Fibroblast of skin of scalp (primary cell): ENCODE measurements at regions not wholly inside any gene's neighbourhood (a gene's known extent, or its start where the extent isn't known, plus 50 kb on each side); places are given as distances from the start of the nearest gene placed in this dataset.
A peak's percentile ranks its signal among the peaks of the same experiment; 100 is the strongest.
"Not testable (repeated sequence)": the region's sequence is repeated elsewhere in the genome, so short reads cannot be mapped to it uniquely, and the experiment has no call there.

Experiments
- DNase-seq: peaks from one replicate; pipeline ENCODE4 v3.0.0-alpha.2; 2013

DNA sequence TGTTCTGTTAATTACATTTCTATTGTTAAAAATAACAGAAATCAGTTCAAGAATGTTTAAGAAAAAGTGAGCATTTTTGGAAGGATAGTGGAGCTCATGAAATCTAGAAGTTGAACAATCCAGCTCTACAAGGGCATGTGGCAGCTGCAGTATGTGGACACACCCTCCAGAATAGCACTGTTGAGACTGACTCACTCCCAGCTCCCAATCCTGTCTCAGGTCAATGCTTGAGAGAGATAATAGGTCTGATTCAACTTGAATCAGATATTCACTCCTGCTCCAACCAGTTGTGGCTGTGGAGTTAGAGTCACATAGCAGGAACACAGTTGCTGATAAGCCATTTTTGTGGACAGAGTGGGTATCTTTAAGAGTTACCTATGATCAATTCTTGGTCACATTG is 113.0 kb upstream of the NTF3 start:
- peak; percentile 66 for DNase-seq

DNA sequence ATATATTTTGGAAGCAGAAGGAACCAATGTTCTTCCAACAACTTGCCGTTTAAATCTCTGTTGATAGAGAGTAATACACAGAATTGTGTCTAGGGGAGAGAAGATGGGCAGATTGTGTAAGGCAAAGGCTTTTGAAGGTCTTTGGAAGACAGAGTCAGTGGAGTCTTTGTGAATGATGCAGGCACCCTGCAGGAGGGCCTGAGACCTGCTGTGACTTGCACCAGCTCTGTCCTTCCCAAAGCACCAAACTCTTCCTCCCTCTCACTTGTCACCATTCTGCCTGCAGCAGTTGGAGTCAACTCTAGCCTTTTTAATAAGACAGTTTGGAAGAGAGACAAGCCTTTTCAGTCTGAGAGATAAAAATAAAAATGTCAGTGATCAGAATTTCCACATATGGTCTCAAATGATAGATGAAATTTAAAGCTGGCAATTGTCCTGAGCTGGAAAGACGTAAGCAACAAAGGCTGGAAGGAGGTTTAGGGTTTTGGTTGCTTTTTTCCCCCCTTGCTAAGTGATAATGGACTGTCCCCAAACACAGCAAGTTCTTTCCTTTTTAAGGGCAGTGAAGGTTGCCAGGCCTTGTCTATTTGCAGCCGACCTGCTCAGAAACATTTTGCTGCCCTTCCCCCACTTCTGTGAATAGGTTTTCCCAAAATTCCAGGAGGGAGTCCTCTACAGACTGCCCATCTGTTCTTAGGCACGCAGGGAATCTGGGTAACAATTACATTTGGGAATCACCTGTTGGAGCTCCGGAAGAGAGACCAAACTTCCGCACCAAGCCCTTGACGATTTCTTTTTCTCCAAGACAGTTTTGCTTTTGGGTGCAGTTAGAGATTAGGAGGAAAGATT is 103.0 kb upstream of the NTF3 start:
- DNase-seq: no peak

DNA sequence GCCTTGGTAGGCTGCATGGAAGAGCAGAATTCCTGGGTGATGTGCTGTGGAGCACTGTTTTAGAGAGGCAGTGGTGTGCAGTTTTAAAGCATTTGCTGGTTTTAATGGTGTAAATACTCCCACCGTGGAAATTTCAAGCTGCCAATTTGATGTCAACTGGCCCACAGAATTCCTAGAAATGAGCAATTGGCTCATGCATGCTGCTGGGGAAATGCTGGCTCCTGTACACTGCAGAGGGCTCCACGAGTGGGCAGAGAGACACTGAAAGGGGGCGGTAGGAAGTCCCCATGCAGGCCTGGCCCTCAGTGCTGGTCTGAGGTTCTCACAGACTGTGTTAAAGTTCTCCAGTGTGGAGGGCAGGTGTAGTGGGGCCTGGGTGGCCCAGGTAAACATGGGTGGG is 99.4 kb upstream of the NTF3 start:
- DNase-seq: no peak

DNA sequence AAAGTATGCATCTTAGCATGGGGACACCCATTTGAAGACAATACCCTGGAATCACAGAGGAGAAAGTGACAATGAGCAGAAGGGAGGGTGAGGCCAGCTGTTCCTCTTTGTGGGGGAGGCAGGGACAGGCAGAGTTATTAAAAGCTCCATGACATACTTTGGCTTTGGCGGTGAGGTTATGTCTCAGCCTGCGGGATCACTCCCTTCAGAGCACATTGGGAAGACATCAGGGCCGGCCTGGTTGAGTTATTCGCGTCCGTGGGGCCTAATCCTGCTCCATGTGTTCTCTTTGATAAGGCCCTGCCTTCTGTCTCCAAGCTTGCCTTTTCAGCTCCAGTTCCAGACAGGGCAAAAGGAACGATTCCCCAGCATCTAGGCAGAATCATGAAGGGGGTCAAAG is 98.8 kb upstream of the NTF3 start:
- DNase-seq: no peak

DNA sequence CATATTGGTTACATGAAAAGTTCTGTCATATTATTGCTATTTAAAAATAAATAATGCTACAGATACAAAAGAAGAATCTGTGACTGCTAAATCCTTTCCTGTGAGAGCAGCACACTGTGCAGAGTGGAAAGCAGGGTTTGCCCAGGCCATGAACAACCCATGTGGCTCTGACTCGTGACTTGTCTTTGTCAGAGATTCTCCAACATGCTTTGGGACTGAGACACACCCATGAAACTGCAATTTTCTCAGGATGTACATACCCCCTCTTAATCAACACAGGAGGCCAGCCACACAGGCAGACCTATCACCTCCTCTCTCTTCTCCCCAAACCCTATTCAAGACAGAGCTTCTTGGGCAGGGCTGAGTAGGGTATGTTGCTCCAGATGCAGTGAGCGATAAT is 96.8 kb upstream of the NTF3 start:
- DNase-seq: peak; percentile 8

DNA sequence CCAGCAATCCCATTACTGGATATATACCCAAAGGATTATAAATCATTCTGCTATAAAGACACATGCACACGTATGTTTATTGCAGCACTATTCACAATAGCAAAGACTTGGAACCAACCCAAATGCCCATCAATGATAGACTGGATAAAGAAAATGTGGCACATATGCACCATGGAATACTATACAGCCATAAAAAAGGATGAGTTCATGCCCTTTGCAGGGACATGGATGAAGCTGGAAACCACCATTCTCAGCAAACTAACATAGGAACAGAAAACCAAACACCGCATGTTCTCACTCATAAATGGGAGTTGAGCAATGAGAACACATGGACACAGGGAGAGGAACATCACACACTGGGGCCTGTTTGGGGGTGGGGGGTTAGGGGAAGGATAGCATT is 90.8 kb upstream of the NTF3 start:
- DNase-seq: not testable (repeated sequence)

DNA sequence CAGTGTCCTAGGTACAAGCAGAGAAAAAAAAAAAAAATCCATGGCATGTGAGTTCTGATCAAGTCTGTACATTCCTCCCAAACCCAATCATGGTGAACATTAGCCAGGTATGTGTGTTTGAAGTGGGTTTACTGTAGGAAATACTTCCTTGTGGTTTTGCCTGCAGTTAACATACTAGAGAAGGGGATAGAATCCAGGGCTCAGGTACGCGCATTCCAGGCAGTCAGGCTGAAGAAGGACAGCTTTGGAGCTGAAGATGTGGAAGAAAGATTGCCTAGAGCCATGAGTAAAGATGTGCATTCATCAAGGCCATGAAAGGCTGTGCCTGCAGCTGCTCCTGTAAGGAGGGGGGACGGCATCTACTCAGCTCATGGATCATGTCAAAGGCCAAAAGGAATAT is 88.2 kb upstream of the NTF3 start:
- DNase-seq: no peak

DNA sequence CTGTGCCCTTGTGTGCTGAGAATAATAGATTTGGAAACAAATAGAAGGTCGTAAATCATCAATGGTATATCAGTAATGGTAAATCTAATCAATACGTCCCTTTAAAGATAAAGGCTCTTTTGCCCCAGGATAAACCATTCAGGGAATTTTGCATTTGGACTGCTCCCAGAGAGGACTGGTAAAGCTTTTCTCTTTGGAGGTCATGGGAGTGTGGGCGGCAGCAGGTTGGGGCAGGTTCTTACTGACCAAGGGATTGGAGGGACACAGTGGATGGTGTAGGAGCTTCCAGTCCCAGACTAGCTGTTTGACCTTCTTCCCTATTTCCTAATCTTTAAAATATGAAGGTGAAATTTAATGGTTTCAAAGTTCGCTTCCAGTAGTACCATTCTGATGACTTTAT is 87.8 kb upstream of the NTF3 start:
- no peak for DNase-seq

DNA sequence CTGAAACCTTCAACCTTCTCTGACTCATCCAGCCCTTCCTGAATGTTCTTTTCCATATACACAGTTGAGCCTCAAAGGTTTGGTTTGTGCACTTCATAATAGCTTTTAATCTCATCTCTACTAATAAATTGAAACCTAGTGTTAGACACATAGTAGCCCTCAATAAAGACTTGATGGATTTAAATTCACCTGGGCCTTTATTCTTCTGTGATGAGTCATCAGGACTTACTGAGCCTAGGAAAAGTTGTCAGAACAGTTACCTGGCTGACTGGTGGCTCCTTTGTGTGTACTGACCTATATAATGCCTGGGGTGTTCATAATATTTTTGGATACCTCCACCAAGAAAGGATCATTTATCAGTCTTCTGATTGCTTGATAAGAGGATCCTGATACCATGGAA is 86.4 kb upstream of the NTF3 start:
- DNase-seq: no peak

DNA sequence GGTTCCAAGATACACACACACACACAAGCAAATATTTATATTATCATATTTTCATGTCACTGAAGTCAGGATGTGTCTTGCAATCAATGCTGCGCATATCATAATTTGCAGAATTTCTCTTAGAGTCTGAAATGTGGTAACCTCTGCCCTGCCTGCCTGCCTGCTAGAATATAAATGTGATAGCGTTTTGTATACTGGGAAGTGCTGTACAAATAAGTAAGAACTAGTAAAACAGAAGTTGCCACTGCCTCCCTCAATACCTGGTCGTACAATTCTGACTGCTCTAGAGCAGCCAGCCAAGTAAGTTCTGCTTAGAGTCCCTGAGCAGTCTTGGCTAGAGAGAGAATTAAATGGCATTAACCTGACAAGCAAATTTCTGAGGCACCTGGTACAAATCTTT is 83.9 kb upstream of the NTF3 start:
- no peak for DNase-seq

DNA sequence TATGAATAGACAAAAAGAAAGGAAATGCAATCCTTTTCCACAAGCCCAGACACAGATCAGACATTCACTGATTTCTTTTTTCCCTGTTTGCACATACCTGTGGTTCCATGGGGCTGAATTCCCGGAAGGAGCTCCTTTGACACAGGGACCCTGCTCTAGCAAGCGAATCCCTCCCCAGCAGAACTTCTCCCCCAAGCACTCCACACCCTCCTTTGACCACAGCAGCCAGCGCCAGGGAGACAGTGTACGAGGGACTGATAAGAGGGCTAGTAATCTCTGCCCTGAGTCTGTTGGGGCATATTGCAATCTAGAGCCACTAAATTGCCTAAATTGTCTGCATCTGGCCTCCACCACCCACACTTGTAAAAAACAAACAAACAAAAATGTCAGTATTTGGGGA is 83.4 kb upstream of the NTF3 start:
- DNase-seq: no peak

DNA sequence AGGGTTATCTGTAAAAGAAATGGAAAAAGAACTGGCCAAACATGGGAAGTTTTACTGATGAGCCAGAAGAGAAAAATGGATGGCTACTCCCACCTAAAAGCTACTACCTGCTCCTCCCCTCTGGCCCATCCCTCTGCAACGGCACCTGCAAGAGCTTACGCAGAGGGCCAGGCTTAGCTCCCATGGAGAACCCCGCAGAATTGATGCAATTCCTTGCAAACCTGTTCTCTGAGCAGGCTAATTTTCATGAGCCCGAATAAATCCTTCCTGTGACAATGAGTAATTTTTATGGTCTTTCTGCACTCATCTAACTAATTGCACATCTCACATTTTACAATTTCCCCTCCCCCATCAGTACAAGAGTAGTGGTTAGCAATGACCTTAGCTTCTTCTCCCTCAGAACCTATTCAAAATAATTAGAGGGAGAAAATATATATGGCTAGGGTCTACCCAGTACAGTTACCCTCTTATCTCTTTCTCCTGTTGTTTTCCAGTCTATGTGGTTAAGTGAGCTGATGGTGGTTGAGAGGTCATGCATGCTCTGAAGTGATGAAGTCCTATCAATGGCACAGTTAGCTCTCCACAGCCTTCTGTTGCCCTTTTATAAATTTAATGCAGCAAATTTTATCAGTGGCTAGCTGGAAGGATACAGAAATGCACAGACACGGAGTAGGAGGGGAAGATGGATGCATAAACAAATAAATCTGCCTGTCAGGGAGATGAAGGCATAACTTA is 67.7 kb upstream of the NTF3 start:
- no peak for DNase-seq

DNA sequence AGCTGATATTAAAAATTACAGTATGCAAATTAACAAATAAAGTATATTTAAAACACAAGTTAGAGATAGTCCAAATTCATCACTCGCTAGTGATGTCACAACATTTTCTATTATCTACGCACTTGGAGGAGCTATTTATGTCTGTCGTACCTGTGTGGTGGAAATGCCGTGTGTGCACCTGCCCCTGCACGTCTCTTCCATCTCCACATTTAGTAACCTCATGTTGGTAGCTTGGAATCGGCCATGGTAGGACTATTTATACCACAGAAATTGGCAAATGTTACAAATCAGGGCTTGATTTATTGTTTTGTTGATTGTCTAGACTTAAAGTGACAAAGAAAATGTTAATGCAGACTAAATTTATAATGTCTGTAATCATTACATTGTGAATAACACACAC is 62.6 kb upstream of the NTF3 start:
- DNase-seq: no peak

DNA sequence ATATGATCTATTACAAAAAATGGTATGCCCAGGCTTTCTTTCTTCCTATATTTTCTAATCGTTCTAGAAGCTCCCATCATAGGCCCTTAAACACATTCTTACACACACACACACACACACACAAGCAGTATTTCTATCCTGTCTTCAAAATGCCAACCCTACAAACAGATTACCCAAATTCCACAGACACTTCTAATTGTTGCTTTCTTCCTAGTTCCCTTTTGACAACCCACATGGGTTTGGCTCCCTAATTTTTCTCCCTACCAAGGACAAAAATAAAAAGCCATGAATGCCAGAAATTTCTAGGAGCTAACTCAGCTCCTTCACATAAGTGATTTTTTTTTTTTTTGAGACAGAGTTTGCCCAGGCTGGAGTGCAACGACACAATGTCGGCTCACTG is 60.3 kb upstream of the NTF3 start:
- peak; percentile 52 for DNase-seq

DNA sequence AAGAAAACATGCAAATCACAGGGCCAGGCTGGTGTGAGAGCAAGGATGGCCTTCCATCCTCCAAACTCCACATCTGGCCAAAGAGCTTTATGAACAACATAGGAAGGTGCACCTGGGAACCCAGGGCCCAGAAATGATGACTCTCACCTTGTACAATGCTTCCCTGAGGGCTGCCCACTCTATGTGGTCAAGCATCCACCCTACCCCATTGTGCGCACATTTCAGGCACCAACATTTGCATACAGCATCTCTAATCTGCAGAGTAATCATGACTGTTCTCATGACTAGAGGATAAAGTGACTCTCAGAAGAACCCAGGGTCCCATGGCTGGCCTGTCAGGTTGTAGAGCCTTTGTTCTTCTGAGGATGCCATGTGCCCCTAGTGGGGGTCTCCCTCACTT is 57.2 kb upstream of the NTF3 start:
- no peak for DNase-seq

DNA sequence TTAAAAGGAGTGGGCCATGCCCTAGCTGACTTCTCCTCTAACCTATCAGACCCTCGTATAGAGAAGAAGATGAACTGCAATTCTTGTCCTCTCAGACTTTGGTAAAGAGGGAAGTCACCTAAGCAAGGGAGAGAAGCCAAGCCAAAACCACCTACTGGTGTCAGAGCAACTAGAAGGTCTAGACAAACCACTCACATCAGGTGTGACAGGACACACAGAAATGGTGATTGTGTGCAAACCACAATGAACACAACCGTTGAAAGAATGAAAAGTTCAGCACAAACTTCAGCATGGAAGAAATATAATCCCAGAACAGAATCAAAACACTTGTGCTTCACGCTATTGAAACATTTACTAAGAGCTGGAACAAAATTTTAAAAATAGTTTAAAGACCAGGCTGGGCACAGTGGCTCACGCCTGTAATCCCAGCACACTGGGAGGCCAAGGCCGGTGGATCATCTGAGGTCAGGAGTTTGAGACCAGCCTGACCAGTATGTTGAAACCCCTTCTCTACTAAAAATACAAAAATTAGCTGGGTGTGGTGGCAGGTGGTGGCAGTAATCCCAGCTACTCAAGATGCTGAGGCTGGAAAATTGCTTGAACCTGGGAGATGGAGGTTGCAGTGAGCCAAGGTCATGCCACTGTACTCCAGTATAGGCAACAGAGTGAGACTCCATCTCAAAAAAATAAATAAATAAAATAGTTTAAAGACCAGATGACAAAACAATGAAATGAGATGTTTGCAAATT is 56.2 kb upstream of the NTF3 start:
- DNase-seq: no peak

DNA sequence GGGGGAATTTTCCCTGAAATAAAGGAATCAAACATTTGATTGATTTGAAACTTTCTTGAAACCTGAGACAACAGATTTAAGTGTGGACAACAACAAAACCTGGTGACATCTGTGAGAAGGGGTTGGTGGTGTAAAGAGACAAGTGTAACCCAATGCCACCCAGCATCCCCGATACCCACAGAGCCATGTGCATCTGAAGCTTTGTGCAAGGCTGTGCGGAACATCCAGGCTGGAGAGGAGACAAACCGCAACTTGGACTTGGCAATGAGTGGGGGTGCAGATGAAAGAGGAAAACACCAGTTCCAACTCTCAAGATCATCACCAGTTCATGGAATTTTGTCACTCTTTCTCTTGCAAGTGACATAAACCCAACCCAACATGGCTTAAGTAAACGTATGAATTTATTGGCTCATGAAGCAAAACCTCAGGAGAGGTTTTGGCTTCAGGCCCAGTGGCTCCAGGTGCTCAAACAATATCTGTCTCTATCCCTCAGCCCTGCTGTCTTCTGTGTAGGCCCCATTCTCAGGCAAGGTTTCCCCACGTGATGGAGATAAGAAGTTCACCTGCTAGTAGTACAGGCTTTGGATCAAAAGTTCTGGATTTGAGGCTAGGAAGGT is 55.2 kb upstream of the NTF3 start:
- no peak for DNase-seq

DNA sequence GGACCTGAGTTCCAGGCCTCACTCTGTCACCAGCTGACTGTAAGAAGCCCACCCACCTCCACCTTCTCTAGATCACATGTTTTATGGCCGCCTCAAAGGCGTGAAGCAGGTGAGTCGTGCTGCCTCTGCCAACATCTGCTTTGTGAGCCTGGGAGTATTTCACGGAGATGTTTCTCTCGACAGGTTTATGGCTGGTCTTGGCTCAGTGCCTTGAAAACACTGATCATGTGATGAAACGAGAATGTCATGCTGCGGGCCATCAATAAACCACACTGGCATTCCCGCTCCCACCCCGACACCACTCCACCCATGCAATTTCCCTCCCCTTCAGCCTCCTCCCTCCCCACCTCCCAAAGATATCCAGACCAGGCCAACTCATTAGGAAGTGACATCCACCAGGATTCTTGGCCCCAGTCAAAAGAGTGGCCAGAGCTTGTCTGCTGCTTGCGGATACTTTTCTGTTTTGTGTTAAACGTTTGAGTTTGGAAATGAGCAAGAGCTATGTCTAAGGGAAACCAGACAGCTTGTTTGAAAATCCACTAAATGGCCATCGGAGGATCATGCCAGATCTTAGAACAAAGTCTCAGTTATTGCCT is 53.8 kb upstream of the NTF3 start:
- no peak for DNase-seq

DNA sequence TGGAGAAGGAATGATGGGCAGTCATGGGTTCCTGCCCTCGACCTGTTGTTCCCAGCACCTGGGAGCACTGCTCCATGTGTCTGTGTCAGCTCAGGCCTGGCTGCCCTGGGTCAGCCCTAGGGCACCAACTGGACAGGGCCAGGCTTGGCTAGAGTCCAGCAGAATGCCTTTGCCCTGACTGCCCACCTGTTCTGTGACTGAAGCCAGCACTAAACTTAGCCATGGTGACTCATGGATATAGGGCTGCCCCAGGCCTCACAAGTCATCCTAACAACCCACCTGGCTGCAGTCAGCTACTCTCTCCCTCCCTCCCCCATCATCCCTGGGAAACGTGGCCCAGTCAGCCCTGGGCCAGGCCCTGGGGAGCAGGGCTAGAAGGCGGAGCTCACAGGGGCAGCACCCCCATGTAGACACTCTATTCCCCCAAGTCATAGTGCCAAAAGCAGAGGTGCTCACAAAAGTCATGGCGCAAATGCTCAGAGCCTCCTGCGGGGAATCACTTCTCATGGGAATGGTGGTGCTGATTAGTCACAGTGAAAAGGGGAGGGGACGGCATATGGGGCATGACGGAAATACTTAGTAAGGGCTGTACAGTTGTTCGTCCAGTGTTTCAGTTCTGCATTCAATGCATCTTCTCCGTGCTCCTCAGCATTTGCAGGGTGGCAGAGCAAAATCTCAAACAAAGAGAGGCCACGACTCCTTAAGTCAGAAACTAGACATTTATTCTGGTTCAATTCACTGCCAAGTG is 52.0 kb upstream of the NTF3 start:
- no peak for DNase-seq
